Sigmoid colon (tissue), 4 donors: ENCODE measurements at regions not wholly inside any gene's neighbourhood (a gene's known extent, or its start where the extent isn't known, plus 50 kb on each side); places are given as distances from the start of the nearest gene placed in this dataset.

ENCODE experiments used
- EP300 ChIP-seq, 4 donors: sonication (generic); formaldehyde crosslinking; IDR thresholded peaks; one replicate each; pipeline ENCODE4 v1.6.1; 2017; ENCODE audit warnings: antibody characterized with exemption in 4 of 4
- POLR2A ChIP-seq, 2 donors: fragments of 450-650 bp; IDR thresholded peaks; one replicate each; pipeline ENCODE4 v1.6.1; 2016; ENCODE audit warnings: antibody characterized with exemption in 2 of 2, mild to moderate bottlenecking in 2 of 2, moderate library complexity in 2 of 2
- POLR2AphosphoS5 ChIP-seq, 4 donors: sonication (generic); formaldehyde crosslinking; IDR thresholded peaks; one replicate each; pipeline ENCODE4 v1.6.1; 2017; ENCODE audit warnings: antibody characterized with exemption in 4 of 4
- TF ChIP-seq, protein P1 (sequence below), 4 experiments: fragments of 450-650 bp in 3 of 4; fragments of 200-600 bp in 1 of 4; IDR thresholded peaks; one replicate each; pipeline ENCODE4 v1.5.1; 2016 to 2019; ENCODE audit warnings: antibody characterized with exemption in 4 of 4, mild to moderate bottlenecking in 3 of 4, moderate library complexity in 2 of 4

DNA sequence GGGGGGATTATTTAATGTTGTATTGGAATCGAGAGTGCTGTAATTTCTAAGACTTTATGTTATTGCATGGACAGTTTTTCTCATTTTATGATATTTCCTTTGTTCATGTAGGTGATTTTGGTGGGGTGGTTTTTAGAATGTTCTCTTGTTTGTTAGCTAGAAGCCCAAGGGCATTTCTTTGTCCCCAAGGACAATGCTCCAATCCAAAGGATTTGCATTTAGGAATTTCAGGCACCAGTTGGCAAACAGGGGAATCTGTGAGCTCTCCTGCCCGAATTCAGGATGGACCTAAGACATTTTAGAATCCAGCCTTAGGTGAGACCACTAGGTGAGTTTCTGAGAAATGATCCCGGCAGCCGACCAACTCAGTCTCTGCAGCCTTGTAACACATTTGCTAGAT is 324.9 kb downstream of the KCNRG start:
- TF ChIP-seq POLR2A (IDR thresholded peaks at IDR 0.05) (no peak), EP300 (IDR thresholded peaks at IDR 0.05) (no peak), POLR2AphosphoS5 (IDR thresholded peaks at IDR 0.05) (no peak)
- TF ChIP-seq, protein P1, sequence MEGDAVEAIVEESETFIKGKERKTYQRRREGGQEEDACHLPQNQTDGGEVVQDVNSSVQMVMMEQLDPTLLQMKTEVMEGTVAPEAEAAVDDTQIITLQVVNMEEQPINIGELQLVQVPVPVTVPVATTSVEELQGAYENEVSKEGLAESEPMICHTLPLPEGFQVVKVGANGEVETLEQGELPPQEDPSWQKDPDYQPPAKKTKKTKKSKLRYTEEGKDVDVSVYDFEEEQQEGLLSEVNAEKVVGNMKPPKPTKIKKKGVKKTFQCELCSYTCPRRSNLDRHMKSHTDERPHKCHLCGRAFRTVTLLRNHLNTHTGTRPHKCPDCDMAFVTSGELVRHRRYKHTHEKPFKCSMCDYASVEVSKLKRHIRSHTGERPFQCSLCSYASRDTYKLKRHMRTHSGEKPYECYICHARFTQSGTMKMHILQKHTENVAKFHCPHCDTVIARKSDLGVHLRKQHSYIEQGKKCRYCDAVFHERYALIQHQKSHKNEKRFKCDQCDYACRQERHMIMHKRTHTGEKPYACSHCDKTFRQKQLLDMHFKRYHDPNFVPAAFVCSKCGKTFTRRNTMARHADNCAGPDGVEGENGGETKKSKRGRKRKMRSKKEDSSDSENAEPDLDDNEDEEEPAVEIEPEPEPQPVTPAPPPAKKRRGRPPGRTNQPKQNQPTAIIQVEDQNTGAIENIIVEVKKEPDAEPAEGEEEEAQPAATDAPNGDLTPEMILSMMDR (IDR thresholded peaks at IDR 0.05): no peak
